BE2C (cell line): ENCODE measurements at regions not wholly inside any gene's neighbourhood (a gene's known extent, or its start where the extent isn't known, plus 50 kb on each side); places are given as distances from the start of the nearest gene placed in this dataset.

Experiments used
- DNase-seq: peaks from one replicate; pipeline ENCODE4 v3.0.0-alpha.2; 2020
- H3K27me3 ChIP-seq: fragments of 250-450 bp; sonication (Bioruptor Pico); 2 replicates; pipeline ENCODE4 v1.5.1; 2020; ENCODE audit warnings: mild to moderate bottlenecking
- H3K36me3 ChIP-seq: fragments of 250-450 bp; sonication (Bioruptor Pico); 2 replicates; pipeline ENCODE4 v1.5.1; 2020; ENCODE audit warnings: mild to moderate bottlenecking
- H3K4me1 ChIP-seq: fragments of 250-450 bp; sonication (Bioruptor Pico); 2 replicates; pipeline ENCODE4 v1.5.1; 2020
- H3K4me3 ChIP-seq: 2 replicates; pipeline ENCODE4 v1.5.1; 2011; ENCODE audit warnings: low read depth, low read length
- H3K9me3 ChIP-seq: fragments of 250-450 bp; sonication (Bioruptor Pico); 2 replicates; pipeline ENCODE4 v1.5.1; 2020
- CTCF ChIP-seq: IDR thresholded peaks from 2 replicates; pipeline ENCODE4 v1.5.1; 2012; ENCODE audit warnings: mild to moderate bottlenecking, low read depth, low read length

- no peak for TF ChIP-seq CTCF
- H3K9me3 ChIP-seq, result no peaks in the 10 kb centered on the region; the same call in 1 of the 2 replicates
- H3K4me3 ChIP-seq, result no peak overlapping the region
- H3K4me1 ChIP-seq, result no peaks in the 10 kb centered on the region; the same call in 1 of the 2 replicates
- DNase-seq, result no peak
- no peaks in the 10 kb centered on the region for H3K36me3 ChIP-seq
- no peaks in the 10 kb centered on the region for H3K27me3 ChIP-seq
Measured at GRCh38 chr4:3869174-3869572, 103.0 kb downstream of the ADRA2C start.

GRCh38 chr4:3869661-3870566 is 103.7 kb downstream of the ADRA2C start:
- no peaks in the 10 kb centered on the region for H3K27me3 ChIP-seq
- no peak for TF ChIP-seq CTCF
- DNase-seq, result no peak
- H3K4me1 ChIP-seq, result no peaks in the 10 kb centered on the region; the same call in 1 of the 2 replicates
- H3K36me3 ChIP-seq, result no peaks in the 10 kb centered on the region
- no peaks in the 10 kb centered on the region; the same call in 1 of the 2 replicates for H3K9me3 ChIP-seq
- H3K4me3 ChIP-seq, result no peak overlapping the region

- Histone ChIP-seq H3K4me3 (no peak overlapping the region), H3K27me3 (no peaks in the 10 kb centered on the region), H3K9me3 (no peaks in the 10 kb centered on the region; the same call in 1 of the 2 replicates), H3K4me1 (no peaks in the 10 kb centered on the region; the same call in 1 of the 2 replicates), H3K36me3 (no peaks in the 10 kb centered on the region)
- DNase-seq, result no peak
- TF ChIP-seq CTCF, result no peak
Measured at GRCh38 chr4:3870567-3870962, 104.4 kb downstream of the ADRA2C start.

- peak overlapping the region; percentile 46 for H3K4me3 ChIP-seq
- H3K27me3 ChIP-seq, result no peaks in the 10 kb centered on the region
- H3K4me1 ChIP-seq, result no peaks in the 10 kb centered on the region; the same call in 1 of the 2 replicates
- H3K9me3 ChIP-seq, result no peaks in the 10 kb centered on the region; the same call in 1 of the 2 replicates
- no peak for TF ChIP-seq CTCF
- no peaks in the 10 kb centered on the region for H3K36me3 ChIP-seq
- DNase-seq, result peak; percentile 85
Measured at GRCh38 chr4:3871181-3871852, 105.1 kb downstream of the ADRA2C start.

GRCh38 chr4:3871881-3872833 is 106.0 kb downstream of the ADRA2C start:
- TF ChIP-seq CTCF, result no peak
- no peaks in the 10 kb centered on the region; the same call in 1 of the 2 replicates for H3K9me3 ChIP-seq
- no peak overlapping the region; the same call in 1 of the 2 replicates for H3K4me3 ChIP-seq
- DNase-seq, result no peak
- no peaks in the 10 kb centered on the region for H3K27me3 ChIP-seq
- H3K36me3 ChIP-seq, result no peaks in the 10 kb centered on the region
- H3K4me1 ChIP-seq, result no peaks in the 10 kb centered on the region; the same call in 1 of the 2 replicates
